MM.1S (cell line): ENCODE measurements at regions not wholly inside any gene's neighbourhood (a gene's known extent, or its start where the extent isn't known, plus 50 kb on each side); places are given as distances from the start of the nearest gene placed in this dataset.
"Not testable (repeated sequence)": the region's sequence is repeated elsewhere in the genome, so short reads cannot be mapped to it uniquely, and the experiment has no call there.

Experiments
- DNase-seq: peaks from one replicate; pipeline ENCODE4 v3.0.0-alpha.2; 2015
- H2AFZ ChIP-seq: fragments of 300-600 bp; sonication (generic); 2 replicates; pipeline ENCODE4 v1.6.0; 2016; ENCODE audit warnings: antibody characterized with exemption, low read length
- H3F3A ChIP-seq: fragments of 300-600 bp; sonication (generic); 2 replicates; pipeline ENCODE4 v1.6.1; 2016; ENCODE audit warnings: mild to moderate bottlenecking, antibody characterized with exemption, low read length, moderate library complexity, mixed read lengths; ENCODE audit not compliant: insufficient read depth
- H3K27ac ChIP-seq: fragments of 300-600 bp; sonication (generic); 2 replicates; pipeline ENCODE4 v1.5.1; 2016; ENCODE audit warnings: mild to moderate bottlenecking, low read length
- H3K27me3 ChIP-seq: fragments of 300-600 bp; sonication (generic); replicated peaks from 2 replicates; pipeline ENCODE4 v1.6.0; 2016; ENCODE audit warnings: low read length; ENCODE audit not compliant: insufficient read depth
- H3K36me3 ChIP-seq: fragments of 300-600 bp; sonication (generic); replicated peaks from 2 replicates; pipeline ENCODE4 v1.6.1; 2016; ENCODE audit warnings: mild to moderate bottlenecking, low read length, mixed read lengths; ENCODE audit not compliant: insufficient read depth
- H3K4me1 ChIP-seq: fragments of 300-600 bp; sonication (generic); 2 replicates; pipeline ENCODE4 v1.6.1; 2016; ENCODE audit warnings: low read length, mixed read lengths
- H3K4me2 ChIP-seq: fragments of 300-600 bp; sonication (generic); 2 replicates; pipeline ENCODE4 v1.6.0; 2016; ENCODE audit warnings: low read depth, low read length
- H3K4me3 ChIP-seq: fragments of 300-600 bp; sonication (generic); 2 replicates; pipeline ENCODE4 v1.5.1; 2016; ENCODE audit warnings: low read length, mixed read lengths
- H3K79me2 ChIP-seq: fragments of 300-600 bp; sonication (generic); 2 replicates; pipeline ENCODE4 v1.6.1; 2016; ENCODE audit warnings: mixed run types, low read length, mixed read lengths
- H3K9ac ChIP-seq: fragments of 300-600 bp; sonication (generic); 2 replicates; pipeline ENCODE4 v1.6.1; 2016; ENCODE audit warnings: low read length, mixed read lengths
- H3K9me2 ChIP-seq: fragments of 300-600 bp; sonication (generic); replicated peaks from 2 replicates; pipeline ENCODE4 v1.6.1; 2016; ENCODE audit warnings: mild to moderate bottlenecking, low read length, mixed read lengths; ENCODE audit not compliant: insufficient read depth
- H3K9me3 ChIP-seq: fragments of 300-600 bp; sonication (generic); replicated peaks from 2 replicates; pipeline ENCODE4 v1.6.1; 2016; ENCODE audit warnings: mild to moderate bottlenecking, low read length, mixed read lengths; ENCODE audit not compliant: insufficient read depth
- H4K20me1 ChIP-seq: fragments of 300-600 bp; sonication (generic); 2 replicates; pipeline ENCODE4 v1.6.1; 2016; ENCODE audit warnings: mild to moderate bottlenecking, low read length, moderate library complexity, mixed read lengths; ENCODE audit not compliant: insufficient read depth
- EZH2 ChIP-seq: fragments of 300-600 bp; sonication (generic); optimal IDR thresholded peaks from 2 replicates; pipeline ENCODE3; 2017; ENCODE audit warnings: low read depth, mild to moderate bottlenecking, antibody characterized with exemption, low read length, mixed read lengths
- EZH2phosphoT487 ChIP-seq: fragments of 300-600 bp; sonication (generic); IDR thresholded peaks from 2 replicates; pipeline ENCODE4 v1.6.1; 2018; ENCODE audit warnings: antibody characterized with exemption, low read length
- TF ChIP-seq, protein P1 (sequence below): fragments of 300-600 bp; sonication (generic); IDR thresholded peaks from 2 replicates; pipeline ENCODE4 v1.5.1; 2016; ENCODE audit warnings: antibody characterized with exemption, low read length, mixed read lengths

DNA sequence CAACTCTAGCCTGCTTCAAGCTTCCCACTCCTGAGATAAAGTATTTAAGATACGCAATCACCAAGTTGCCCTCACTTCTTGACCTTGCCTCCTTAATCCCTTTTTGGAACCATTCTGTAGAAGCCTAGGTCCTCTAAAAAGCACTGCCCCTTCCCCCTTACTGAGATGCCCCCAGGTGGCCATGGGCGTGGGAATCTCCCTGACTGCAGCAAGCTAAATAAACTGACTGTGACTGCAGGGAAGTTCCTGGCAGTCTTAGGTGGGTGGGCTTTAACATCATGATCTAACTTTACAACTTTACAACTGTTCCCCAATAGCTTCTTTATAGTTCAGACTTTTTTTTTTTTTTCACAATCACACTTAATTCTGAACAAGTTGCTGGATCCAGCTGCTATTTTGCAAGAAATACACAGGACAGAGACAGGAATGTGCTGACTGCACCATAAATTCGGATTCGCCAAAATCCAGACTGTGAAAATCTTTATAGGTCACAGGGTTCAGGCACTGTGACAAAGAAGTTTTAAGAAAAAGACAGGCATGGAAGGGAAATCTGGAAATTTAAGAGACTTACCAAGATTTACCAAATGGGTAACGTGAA, 344.2 kb upstream of the SULF2 start:
- no peak overlapping the region for H3K4me3 ChIP-seq
- H3K4me2 ChIP-seq: no peak overlapping the region
- H3F3A ChIP-seq: no peaks in the 10 kb centered on the region
- no peaks in the 10 kb centered on the region for H3K9me2 ChIP-seq
- H2AFZ ChIP-seq: no peak overlapping the region
- no peak overlapping the region for H3K9ac ChIP-seq
- H3K4me1 ChIP-seq: no peaks in the 10 kb centered on the region
- no peaks in the 10 kb centered on the region for H3K36me3 ChIP-seq
- DNase-seq: no peak
- H4K20me1 ChIP-seq: no peaks in the 10 kb centered on the region
- H3K79me2 ChIP-seq: no peaks in the 10 kb centered on the region
- TF ChIP-seq EZH2phosphoT487 (no peak), EZH2 (no peak)
- TF ChIP-seq, protein P1, sequence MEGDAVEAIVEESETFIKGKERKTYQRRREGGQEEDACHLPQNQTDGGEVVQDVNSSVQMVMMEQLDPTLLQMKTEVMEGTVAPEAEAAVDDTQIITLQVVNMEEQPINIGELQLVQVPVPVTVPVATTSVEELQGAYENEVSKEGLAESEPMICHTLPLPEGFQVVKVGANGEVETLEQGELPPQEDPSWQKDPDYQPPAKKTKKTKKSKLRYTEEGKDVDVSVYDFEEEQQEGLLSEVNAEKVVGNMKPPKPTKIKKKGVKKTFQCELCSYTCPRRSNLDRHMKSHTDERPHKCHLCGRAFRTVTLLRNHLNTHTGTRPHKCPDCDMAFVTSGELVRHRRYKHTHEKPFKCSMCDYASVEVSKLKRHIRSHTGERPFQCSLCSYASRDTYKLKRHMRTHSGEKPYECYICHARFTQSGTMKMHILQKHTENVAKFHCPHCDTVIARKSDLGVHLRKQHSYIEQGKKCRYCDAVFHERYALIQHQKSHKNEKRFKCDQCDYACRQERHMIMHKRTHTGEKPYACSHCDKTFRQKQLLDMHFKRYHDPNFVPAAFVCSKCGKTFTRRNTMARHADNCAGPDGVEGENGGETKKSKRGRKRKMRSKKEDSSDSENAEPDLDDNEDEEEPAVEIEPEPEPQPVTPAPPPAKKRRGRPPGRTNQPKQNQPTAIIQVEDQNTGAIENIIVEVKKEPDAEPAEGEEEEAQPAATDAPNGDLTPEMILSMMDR: no peak
- H3K9me3 ChIP-seq: no peaks in the 10 kb centered on the region
- no peaks in the 10 kb centered on the region for H3K27me3 ChIP-seq
- no peak overlapping the region for H3K27ac ChIP-seq

DNA sequence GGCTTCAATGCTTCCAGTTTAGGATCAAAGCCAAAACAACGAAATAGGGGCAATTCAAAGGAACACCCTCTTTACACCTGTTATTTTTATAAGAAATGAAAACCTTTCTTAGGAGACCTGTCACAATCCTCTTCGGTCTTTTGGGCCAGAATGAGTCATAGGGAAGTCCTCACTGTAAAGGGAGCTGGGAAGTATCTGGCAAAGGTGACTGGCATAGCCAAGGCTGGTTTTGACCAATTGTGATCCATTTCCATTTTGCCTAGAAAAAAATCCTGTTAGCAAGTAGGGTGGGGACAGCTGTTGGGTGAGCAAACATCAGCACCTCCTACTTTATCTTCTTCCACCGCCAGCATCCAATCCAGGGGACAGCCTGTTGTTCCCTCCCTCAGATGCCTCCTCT, 343.2 kb upstream of the SULF2 start:
- Histone ChIP-seq H3K36me3 (no peaks in the 10 kb centered on the region), H3K27ac (no peak overlapping the region), H3F3A (no peaks in the 10 kb centered on the region), H3K9me3 (no peaks in the 10 kb centered on the region), H3K27me3 (peaks cover 9% of the 10 kb centered on the region; the same call in 1 of the 2 replicates), H3K9ac (no peak overlapping the region), H3K4me3 (no peak overlapping the region), H3K4me2 (no peak overlapping the region), H3K79me2 (no peaks in the 10 kb centered on the region), H4K20me1 (no peaks in the 10 kb centered on the region), H3K9me2 (no peaks in the 10 kb centered on the region), H3K4me1 (no peaks in the 10 kb centered on the region), H2AFZ (no peak overlapping the region)
- DNase-seq: no peak
- TF ChIP-seq, protein P1: no peak
- no peak for TF ChIP-seq EZH2
- no peak for TF ChIP-seq EZH2phosphoT487

DNA sequence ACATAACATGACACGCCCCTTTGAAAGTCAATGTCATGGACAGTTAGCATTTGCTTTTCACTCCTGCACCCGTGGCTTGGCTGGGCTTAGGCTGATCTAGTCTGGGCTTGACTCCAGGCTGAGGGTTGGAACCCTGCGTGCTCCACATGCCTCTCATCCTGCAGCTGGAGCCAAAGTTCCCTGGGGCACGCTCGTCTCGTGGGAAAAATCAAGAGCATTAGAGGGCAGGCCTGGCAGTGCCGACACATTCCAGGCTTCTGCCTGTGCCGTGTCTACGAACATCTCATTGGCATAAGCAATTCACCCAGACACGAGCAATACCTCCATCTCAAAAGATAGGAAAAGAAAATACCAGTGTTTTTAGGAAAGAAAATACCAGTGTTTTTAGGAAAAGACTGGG, 342.7 kb upstream of the SULF2 start:
- H3K36me3 ChIP-seq, H3K79me2 ChIP-seq, DNase-seq, H2AFZ ChIP-seq, H3K4me1 ChIP-seq, H3K9me2 ChIP-seq, H3K9ac ChIP-seq, H3K4me3 ChIP-seq, H3K4me2 ChIP-seq, H3F3A ChIP-seq, H4K20me1 ChIP-seq, H3K9me3 ChIP-seq, H3K27ac ChIP-seq: not testable (repeated sequence)
- H3K27me3 ChIP-seq: peaks cover 13% of the 10 kb centered on the region; the same call in 1 of the 2 replicates

DNA sequence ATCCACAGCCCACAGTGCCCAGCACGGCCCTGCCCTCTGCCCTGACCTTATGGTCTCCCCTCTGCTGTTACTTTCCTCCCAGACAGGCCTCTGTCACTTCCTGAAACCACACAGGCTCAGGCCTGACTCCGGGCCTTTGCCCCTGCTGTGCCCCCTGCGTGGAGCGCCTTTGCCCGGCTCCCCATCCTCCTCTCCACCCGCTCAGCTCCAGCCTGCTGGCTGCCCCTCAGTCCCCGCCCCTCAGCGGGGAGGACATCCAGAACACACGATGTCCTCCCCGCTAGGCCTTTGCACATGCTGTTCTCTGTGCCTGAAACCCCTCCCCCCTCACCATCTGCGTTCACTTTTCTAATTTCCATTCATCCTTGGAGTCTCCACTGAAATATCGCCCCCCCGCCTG, 341.9 kb upstream of the SULF2 start:
- H3K9me2 ChIP-seq, H3K4me2 ChIP-seq, H3K4me1 ChIP-seq, H3K4me3 ChIP-seq, H3K9ac ChIP-seq, H3K36me3 ChIP-seq, H3F3A ChIP-seq, DNase-seq, H3K27ac ChIP-seq, H4K20me1 ChIP-seq, H2AFZ ChIP-seq, H3K79me2 ChIP-seq, H3K9me3 ChIP-seq: not testable (repeated sequence)
- peaks cover 13% of the 10 kb centered on the region; the same call in 1 of the 2 replicates for H3K27me3 ChIP-seq
